HEK293 (cell line): ENCODE measurements at regions not wholly inside any gene's neighbourhood (a gene's known extent, or its start where the extent isn't known, plus 50 kb on each side); places are given as distances from the start of the nearest gene placed in this dataset.
"Not testable (repeated sequence)": the region's sequence is repeated elsewhere in the genome, so short reads cannot be mapped to it uniquely, and the experiment has no call there.

ENCODE experiments used
- CTCF ChIA-PET: fragments of 350-600 bp; formaldehyde crosslinking; extraction: SDS; loops from one replicate; lab custom pipeline; 2021; ENCODE audit warnings: antibody characterized with exemption; lab: Yijun Ruan, JAX
- POLR2A ChIA-PET: fragments of 300-600 bp; formaldehyde crosslinking; extraction: SDS; loops from one replicate; lab custom pipeline; 2020; ENCODE audit warnings: antibody characterized with exemption, inconsistent platforms; lab: Yijun Ruan, JAX
- H3K27ac ChIP-seq: fragments of 200-500 bp; sonication (Bioruptor generic); 2 replicates; pipeline ENCODE4 v1.5.1; 2014; ENCODE audit warnings: low read depth, low read length, control low read depth, inconsistent platforms; ENCODE audit errors: extremely low read depth
- H3K36me3 ChIP-seq, 2 experiments: fragments of 200-500 bp in 1 of 2; sonication (Bioruptor generic) in 1 of 2; 1 replicate in 1 of 2; 2 replicates in 1 of 2; pipeline ENCODE4 v1.5.1; 2014 to 2017; ENCODE audit warnings: inconsistent platforms in 2 of 2, low read length in 2 of 2; ENCODE audit not compliant: control insufficient read depth in 2 of 2, insufficient read depth in 1 of 2
- H3K4me1 ChIP-seq: fragments of 200-500 bp; sonication (Bioruptor generic); 2 replicates; pipeline ENCODE4 v1.5.1; 2014; ENCODE audit warnings: mild to moderate bottlenecking, low read length, inconsistent platforms; ENCODE audit not compliant: control insufficient read depth, insufficient read depth
- H3K4me3 ChIP-seq: 2 replicates; pipeline ENCODE4 v1.5.1; 2011; ENCODE audit warnings: low read depth, mild to moderate bottlenecking, control low read depth, low read length, moderate library complexity
- H3K9me3 ChIP-seq: fragments of 200-500 bp; sonication (Bioruptor generic); 2 replicates; pipeline ENCODE4 v1.5.1; 2014; ENCODE audit warnings: low read depth, low read length, inconsistent platforms; ENCODE audit not compliant: control insufficient read depth, insufficient read depth
- ELK4 ChIP-seq: IDR thresholded peaks from 2 replicates; pipeline ENCODE4 v1.6.1; 2011; ENCODE audit warnings: mild to moderate bottlenecking, low read depth, low read length, borderline replicate concordance
- KLF10 ChIP-seq: fragments of 450-650 bp; IDR thresholded peaks from 2 replicates; pipeline ENCODE4 v1.5.1; 2018; ENCODE audit warnings: missing biosample characterization, mild to moderate bottlenecking, missing genetic modification characterization
- ZBTB48 ChIP-seq: fragments of 450-650 bp; formaldehyde crosslinking; IDR thresholded peaks from 2 replicates; pipeline ENCODE4 v1.5.1; 2016; ENCODE audit warnings: missing biosample characterization, missing genetic modification characterization
- ZNF112 ChIP-seq: fragments of 450-650 bp; formaldehyde crosslinking; IDR thresholded peaks from 2 replicates; pipeline ENCODE4 v1.5.0; 2017; ENCODE audit warnings: missing biosample characterization, missing genetic modification characterization
- ZNF133 ChIP-seq: fragments of 450-650 bp; formaldehyde crosslinking; IDR thresholded peaks from 2 replicates; pipeline ENCODE4 v1.5.1; 2016; ENCODE audit warnings: missing biosample characterization, missing genetic modification characterization
- ZNF157 ChIP-seq: fragments of 450-650 bp; formaldehyde crosslinking; IDR thresholded peaks from 2 replicates; pipeline ENCODE4 v1.5.1; 2016; ENCODE audit warnings: missing biosample characterization, missing genetic modification characterization
- ZNF394 ChIP-seq: fragments of 450-650 bp; formaldehyde crosslinking; IDR thresholded peaks from 2 replicates; pipeline ENCODE4 v1.5.1; 2016; ENCODE audit warnings: missing biosample characterization, missing genetic modification characterization, mild to moderate bottlenecking, moderate library complexity, borderline replicate concordance
- ZNF518A ChIP-seq: fragments of 450-650 bp; formaldehyde crosslinking; conservative IDR thresholded peaks from 2 replicates; pipeline ENCODE4 v1.5.1; 2016; ENCODE audit warnings: low read depth, missing biosample characterization, missing genetic modification characterization
- ZNF610 ChIP-seq: fragments of 450-650 bp; formaldehyde crosslinking; IDR thresholded peaks from 2 replicates; pipeline ENCODE4 v1.5.1; 2016; ENCODE audit warnings: missing biosample characterization, missing genetic modification characterization, borderline replicate concordance
- ZNF658 ChIP-seq: fragments of 450-650 bp; formaldehyde crosslinking; IDR thresholded peaks from 2 replicates; pipeline ENCODE4; 2016; ENCODE audit warnings: missing biosample characterization, missing genetic modification characterization

GRCh38 chr5:114726131-114726530, 364.3 kb downstream of the KCNN2 start:
- H3K36me3 ChIP-seq, result no peaks in the 10 kb centered on the region
- H3K4me1 ChIP-seq, result no peaks in the 10 kb centered on the region
- no peak overlapping the region for H3K27ac ChIP-seq
- H3K4me3 ChIP-seq, result no peak overlapping the region
- no peaks in the 10 kb centered on the region for H3K9me3 ChIP-seq
- POLR2A ChIA-PET, result no interaction called here
- TF ChIP-seq ZNF394, result no peak
- TF ChIP-seq, all 188 proteins: peak for 0
- CTCF ChIA-PET, result no interaction called here

- H3K9me3 ChIP-seq, result no peaks in the 10 kb centered on the region
- H3K36me3 ChIP-seq, result no peaks in the 10 kb centered on the region
- POLR2A ChIA-PET, result no interaction called here
- TF ChIP-seq KLF10 (tag by site-specific recombination) (no peak), ZNF518A (tag by site-specific recombination) (no peak), ZNF157 (tag by site-specific recombination) (no peak), ZNF658 (tag by site-specific recombination) (no peak), ELK4 (no peak), ZBTB48 (tag by site-specific recombination) (no peak), ZNF112 (tag by site-specific recombination) (no peak)
- TF ChIP-seq, all 188 proteins: peak for 0
- CTCF ChIA-PET, result no interaction called here
- Histone ChIP-seq H3K4me1 (no peaks in the 10 kb centered on the region), H3K27ac (no peak overlapping the region), H3K4me3 (no peak overlapping the region)
Measured at GRCh38 chr5:114719268-114719667, 357.4 kb downstream of the KCNN2 start.

GRCh38 chr5:114716955-114717354, 355.1 kb downstream of the KCNN2 start:
- Histone ChIP-seq H3K4me3 (no peak overlapping the region), H3K9me3 (no peaks in the 10 kb centered on the region), H3K36me3 (no peaks in the 10 kb centered on the region), H3K4me1 (no peaks in the 10 kb centered on the region), H3K27ac (no peak overlapping the region)
- POLR2A ChIA-PET, result no interaction called here
- TF ChIP-seq ZNF610 (no peak), ZNF133 (peak; percentile 91)
- CTCF ChIA-PET, result no interaction called here

GRCh38 chr5:114704225-114704893, 342.5 kb downstream of the KCNN2 start:
- H3K27ac ChIP-seq, POLR2A ChIA-PET, CTCF ChIA-PET: not testable (repeated sequence)

More at GRCh38 chr5:114704225-114704893, 342.5 kb downstream of the KCNN2 start:
- not testable (repeated sequence) for H3K4me1 ChIP-seq, H3K4me3 ChIP-seq, H3K36me3 ChIP-seq, H3K9me3 ChIP-seq
